PC-9 (cell line): ENCODE measurements at regions not wholly inside any gene's neighbourhood (a gene's known extent, or its start where the extent isn't known, plus 50 kb on each side); places are given as distances from the start of the nearest gene placed in this dataset.

Experiments used
- BruUV-seq: library from RNA; stranded (reverse); fragments of 400-500 nt; replicated peaks from 2 replicates; lab custom pipeline; 2021; lab: Mats Ljungman, UMichigan
- CTCF ChIA-PET: fragments of 300-600 bp; sonication (Branson Sonifier 250); formaldehyde crosslinking; loops from one replicate; lab custom pipeline; 2022; ENCODE audit warnings: antibody characterized with exemption; lab: Charles Lee
- POLR2A ChIA-PET: fragments of 300-600 bp; sonication (Branson Sonifier 250); formaldehyde crosslinking; loops from one replicate; lab custom pipeline; 2022; ENCODE audit warnings: antibody characterized with exemption; ENCODE audit not compliant: unreplicated experiment; lab: Charles Lee
- DNase-seq, 2 experiments: peaks; one replicate each; pipeline versions ENCODE4 v3.0.0 to v3.0.0-alpha.2; 2015 to 2022; ENCODE audit warnings: mixed read lengths in 1 of 2
- H2AFZ ChIP-seq: fragments of 200-600 bp; sonication (generic); 2 replicates; pipeline ENCODE4 v1.8.1; 2017; ENCODE audit warnings: antibody characterized with exemption
- H3F3A ChIP-seq: fragments of 200-600 bp; sonication (generic); 2 replicates; pipeline ENCODE4 v1.8.1; 2017; ENCODE audit warnings: antibody characterized with exemption, mild to moderate bottlenecking, low read depth; ENCODE audit not compliant: insufficient read depth
- H3K27ac ChIP-seq: fragments of 200-600 bp; sonication (generic); 2 replicates; pipeline ENCODE4 v1.6.1; 2016; ENCODE audit warnings: mixed run types
- H3K27me3 ChIP-seq: fragments of 200-600 bp; sonication (generic); 2 replicates; pipeline ENCODE4 v1.6.1; 2016; ENCODE audit warnings: low read depth, mixed run types; ENCODE audit not compliant: insufficient read depth
- H3K36me3 ChIP-seq: fragments of 200-600 bp; sonication (generic); 2 replicates; pipeline ENCODE4 v1.6.1; 2016; ENCODE audit warnings: low read depth, mixed run types
- H3K4me1 ChIP-seq: fragments of 200-600 bp; sonication (generic); replicated peaks from 2 replicates; pipeline ENCODE4 v1.6.1; 2016; ENCODE audit warnings: mixed run types; ENCODE audit not compliant: insufficient read depth
- H3K4me2 ChIP-seq: fragments of 200-600 bp; sonication (generic); 2 replicates; pipeline ENCODE4 v1.6.1; 2017; ENCODE audit warnings: mixed run types
- H3K4me3 ChIP-seq: fragments of 200-600 bp; sonication (generic); 2 replicates; pipeline ENCODE4 v1.6.1; 2016; ENCODE audit warnings: mixed run types
- H3K79me2 ChIP-seq: fragments of 200-600 bp; sonication (generic); 2 replicates; pipeline ENCODE4 v1.6.1; 2017; ENCODE audit warnings: low read depth, mixed run types
- H3K9me2 ChIP-seq: fragments of 200-600 bp; sonication (generic); 2 replicates; pipeline ENCODE4 v1.8.1; 2017; ENCODE audit warnings: mild to moderate bottlenecking; ENCODE audit not compliant: insufficient read depth
- H3K9me3 ChIP-seq: fragments of 200-600 bp; sonication (generic); 2 replicates; pipeline ENCODE4 v1.8.1; 2016; ENCODE audit warnings: low read depth; ENCODE audit not compliant: insufficient read depth
- H4K20me1 ChIP-seq: fragments of 200-600 bp; sonication (generic); 2 replicates; pipeline ENCODE4 v1.8.1; 2017; ENCODE audit not compliant: insufficient read depth
- EZH2 ChIP-seq: fragments of 200-600 bp; sonication (generic); IDR thresholded peaks from 2 replicates; pipeline ENCODE4 v1.8.0; 2017; ENCODE audit warnings: antibody characterized with exemption, low read depth
- intact Hi-C: fragments of 100-400 bp; cut with micrococcal nuclease; formaldehyde crosslinking; loops from one replicate; pipeline ENCODE4 v1.10.0; 2022; ENCODE audit not compliant: unreplicated experiment
- TF ChIP-seq, protein P1 (sequence below): fragments of 200-600 bp; sonication (generic); conservative IDR thresholded peaks from 2 replicates; pipeline ENCODE4 v1.6.1; 2017; ENCODE audit warnings: mixed run types, antibody characterized with exemption, mild to moderate bottlenecking, moderate library complexity

DNA sequence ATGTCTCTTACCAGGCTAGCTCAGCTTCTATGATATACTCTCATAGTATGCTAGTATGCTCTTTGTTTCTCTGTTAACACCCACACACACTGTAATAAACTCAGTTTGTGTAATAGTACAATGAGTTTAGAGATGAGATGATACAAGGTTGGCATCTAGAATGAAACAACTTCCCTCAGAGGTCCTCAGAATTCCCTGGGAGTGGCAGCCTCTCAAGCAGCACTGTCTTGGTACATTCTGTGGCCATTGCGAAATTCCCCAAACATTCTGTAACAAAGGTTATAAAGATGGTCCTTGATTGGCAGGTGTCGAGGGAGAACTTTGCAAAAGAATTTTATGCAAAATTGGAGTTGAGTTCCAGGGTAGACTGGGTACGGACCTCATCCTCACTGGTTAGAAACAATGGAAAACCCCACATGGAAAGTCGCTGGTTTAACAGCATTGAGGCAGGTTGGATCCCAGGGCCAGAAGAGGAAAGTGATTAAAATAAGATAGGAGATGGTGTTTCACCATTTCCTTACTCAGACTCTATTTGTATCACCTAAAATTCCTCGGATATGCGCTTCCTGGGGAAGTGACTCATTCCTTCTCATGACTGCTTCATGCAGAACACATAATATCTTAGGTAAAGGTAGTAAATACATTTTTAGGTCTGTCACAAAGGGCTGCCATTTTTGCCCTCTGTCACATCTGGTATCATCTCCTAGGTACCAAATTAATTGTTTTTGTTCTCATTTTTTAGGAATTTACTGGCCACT is 657.8 kb downstream of the SORCS1 start:
- intact Hi-C loops = no loop called here
- H3K79me2 ChIP-seq = no peaks in the 10 kb centered on the region
- no peak overlapping the region for H2AFZ ChIP-seq
- no peak overlapping the region for H3K4me2 ChIP-seq
- no peaks in the 10 kb centered on the region for H3F3A ChIP-seq
- POLR2A ChIA-PET = no interaction called here
- no TSS peak for BruUV-seq
- no peaks in the 10 kb centered on the region for H3K36me3 ChIP-seq
- H3K27me3 ChIP-seq = no peaks in the 10 kb centered on the region
- no peaks in the 10 kb centered on the region for H3K9me2 ChIP-seq
- TF ChIP-seq, protein P1, sequence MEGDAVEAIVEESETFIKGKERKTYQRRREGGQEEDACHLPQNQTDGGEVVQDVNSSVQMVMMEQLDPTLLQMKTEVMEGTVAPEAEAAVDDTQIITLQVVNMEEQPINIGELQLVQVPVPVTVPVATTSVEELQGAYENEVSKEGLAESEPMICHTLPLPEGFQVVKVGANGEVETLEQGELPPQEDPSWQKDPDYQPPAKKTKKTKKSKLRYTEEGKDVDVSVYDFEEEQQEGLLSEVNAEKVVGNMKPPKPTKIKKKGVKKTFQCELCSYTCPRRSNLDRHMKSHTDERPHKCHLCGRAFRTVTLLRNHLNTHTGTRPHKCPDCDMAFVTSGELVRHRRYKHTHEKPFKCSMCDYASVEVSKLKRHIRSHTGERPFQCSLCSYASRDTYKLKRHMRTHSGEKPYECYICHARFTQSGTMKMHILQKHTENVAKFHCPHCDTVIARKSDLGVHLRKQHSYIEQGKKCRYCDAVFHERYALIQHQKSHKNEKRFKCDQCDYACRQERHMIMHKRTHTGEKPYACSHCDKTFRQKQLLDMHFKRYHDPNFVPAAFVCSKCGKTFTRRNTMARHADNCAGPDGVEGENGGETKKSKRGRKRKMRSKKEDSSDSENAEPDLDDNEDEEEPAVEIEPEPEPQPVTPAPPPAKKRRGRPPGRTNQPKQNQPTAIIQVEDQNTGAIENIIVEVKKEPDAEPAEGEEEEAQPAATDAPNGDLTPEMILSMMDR = no peak
- no peak for TF ChIP-seq EZH2
- H3K27ac ChIP-seq = no peak overlapping the region
- H3K9me3 ChIP-seq = no peaks in the 10 kb centered on the region
- CTCF ChIA-PET = no interaction called here
- H3K4me3 ChIP-seq = no peak overlapping the region
- no peak for DNase-seq
- no peaks in the 10 kb centered on the region for H4K20me1 ChIP-seq
- no peaks in the 10 kb centered on the region for H3K4me1 ChIP-seq

DNA sequence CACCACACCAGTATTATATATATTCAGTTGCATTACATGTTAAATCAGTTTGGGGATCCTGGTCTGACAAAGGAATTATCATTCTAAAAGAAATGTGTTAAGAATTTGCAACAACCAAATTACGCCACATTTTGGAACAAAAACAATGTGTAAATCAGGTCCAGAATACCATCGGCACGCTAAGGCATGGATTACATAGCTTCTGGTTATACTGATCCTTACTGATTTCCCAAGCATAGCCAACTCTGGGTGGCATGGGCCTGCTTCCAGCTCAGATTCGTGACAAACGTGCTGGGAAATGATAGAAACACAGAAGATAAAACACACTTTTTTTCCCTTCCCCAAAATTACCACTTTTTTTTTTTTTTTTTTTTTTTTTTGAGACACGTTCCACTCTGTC is 660.0 kb downstream of the SORCS1 start:
- CTCF ChIA-PET = no interaction called here
- intact Hi-C loops = no loop called here
- no peak overlapping the region for H3K4me2 ChIP-seq
- H3K9me2 ChIP-seq = no peaks in the 10 kb centered on the region
- no peaks in the 10 kb centered on the region for H4K20me1 ChIP-seq
- H2AFZ ChIP-seq = no peak overlapping the region
- no peaks in the 10 kb centered on the region for H3K27me3 ChIP-seq
- no peak for TF ChIP-seq EZH2
- TF ChIP-seq, protein P1 = no peak
- DNase-seq = no peak
- H3K4me1 ChIP-seq = no peaks in the 10 kb centered on the region
- POLR2A ChIA-PET = no interaction called here
- no peak overlapping the region for H3K4me3 ChIP-seq
- no peaks in the 10 kb centered on the region for H3K79me2 ChIP-seq
- BruUV-seq = no TSS peak
- no peaks in the 10 kb centered on the region for H3K9me3 ChIP-seq
- no peaks in the 10 kb centered on the region for H3F3A ChIP-seq
- H3K27ac ChIP-seq = no peak overlapping the region
- H3K36me3 ChIP-seq = no peaks in the 10 kb centered on the region

DNA sequence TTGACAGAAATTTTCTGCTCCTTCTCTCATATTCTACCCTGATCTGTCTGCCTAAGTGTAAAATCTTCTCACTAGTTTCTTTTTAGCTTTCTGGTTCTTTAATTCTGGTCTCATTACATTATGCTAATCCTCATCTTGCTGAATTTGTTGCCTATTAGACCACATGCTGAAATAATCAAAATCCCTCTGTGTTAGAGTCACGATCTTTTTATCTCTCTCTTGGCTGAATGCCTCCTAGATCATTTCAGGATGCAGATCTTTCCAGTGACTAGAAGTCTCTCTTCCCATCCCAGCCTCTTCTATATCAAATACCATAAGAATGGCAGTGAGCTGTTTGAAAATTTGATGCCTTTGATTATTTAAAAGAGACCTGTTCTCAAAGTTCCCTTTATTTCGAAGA is 661.9 kb downstream of the SORCS1 start:
- no peaks in the 10 kb centered on the region for H3K79me2 ChIP-seq
- intact Hi-C loops = no loop called here
- H3K9me2 ChIP-seq = no peaks in the 10 kb centered on the region
- no peaks in the 10 kb centered on the region for H3K27me3 ChIP-seq
- no peaks in the 10 kb centered on the region for H3K36me3 ChIP-seq
- H3K4me2 ChIP-seq = no peak overlapping the region
- no peak overlapping the region for H3K27ac ChIP-seq
- CTCF ChIA-PET = no interaction called here
- H3F3A ChIP-seq = no peaks in the 10 kb centered on the region
- H3K4me1 ChIP-seq = no peaks in the 10 kb centered on the region
- POLR2A ChIA-PET = no interaction called here
- no peak overlapping the region for H3K4me3 ChIP-seq
- DNase-seq = no peak
- no peaks in the 10 kb centered on the region for H3K9me3 ChIP-seq
- no peaks in the 10 kb centered on the region for H4K20me1 ChIP-seq
- BruUV-seq = no TSS peak
- no peak overlapping the region for H2AFZ ChIP-seq
- TF ChIP-seq, protein P1 = no peak
- no peak for TF ChIP-seq EZH2
